Occipital lobe (tissue), 1 donor: ENCODE measurements at regions not wholly inside any gene's neighbourhood (a gene's known extent, or its start where the extent isn't known, plus 50 kb on each side); places are given as distances from the start of the nearest gene placed in this dataset.
"Not testable (repeated sequence)": the region's sequence is repeated elsewhere in the genome, so short reads cannot be mapped to it uniquely, and the experiment has no call there.

ENCODE experiments used
- DNase-seq: peaks from one replicate; lab custom pipeline; 2025; lab: John Stamatoyannopoulos, UW

DNA sequence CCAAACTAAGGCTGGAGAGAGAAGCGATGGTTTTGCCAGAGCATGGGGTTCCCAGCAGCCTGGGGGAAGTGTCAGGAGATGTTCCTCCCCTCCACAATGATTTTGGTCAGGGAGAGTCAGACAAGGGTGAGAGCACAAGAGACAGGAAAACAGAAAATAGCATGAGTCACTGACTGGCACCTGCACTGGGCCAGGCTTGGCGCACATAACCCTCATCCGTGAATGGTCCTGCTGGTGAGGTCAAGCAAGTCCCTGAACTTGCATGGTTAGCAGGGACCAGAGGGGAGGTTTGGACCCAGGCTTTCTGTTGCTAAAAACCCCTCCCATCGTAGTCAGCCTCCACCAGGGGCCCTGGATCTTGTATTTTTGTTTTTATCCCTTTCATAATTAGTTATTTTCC is 174.5 kb upstream of the MYT1L start:
- no peak for DNase-seq

DNA sequence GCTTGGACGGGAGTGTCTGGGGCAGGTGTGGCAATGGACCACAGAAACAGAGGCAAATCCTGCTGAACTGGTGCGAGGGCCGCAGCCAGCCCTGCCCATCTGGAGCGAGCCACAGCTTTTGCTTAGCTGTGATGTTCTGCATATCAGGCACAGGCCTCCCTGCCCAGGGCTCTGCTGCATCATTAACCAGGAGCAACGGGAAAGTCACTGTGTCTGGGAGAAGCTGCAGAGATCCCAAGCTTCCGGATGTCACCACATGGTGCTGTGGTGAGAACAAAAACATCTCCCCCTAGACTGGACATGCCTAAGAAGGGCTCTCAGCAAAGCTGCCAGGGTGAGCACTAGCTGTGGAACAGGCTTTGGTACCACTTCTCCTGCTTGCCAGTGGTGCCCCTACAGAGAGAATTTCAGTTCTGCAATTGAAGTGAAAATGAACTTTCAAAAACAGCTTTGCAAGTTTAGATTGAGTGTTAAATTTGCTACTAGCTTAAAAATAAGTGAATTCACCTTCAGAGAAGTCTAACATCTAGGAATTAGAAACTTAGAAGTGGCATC is 172.9 kb upstream of the MYT1L start:
- DNase-seq: no peak

DNA sequence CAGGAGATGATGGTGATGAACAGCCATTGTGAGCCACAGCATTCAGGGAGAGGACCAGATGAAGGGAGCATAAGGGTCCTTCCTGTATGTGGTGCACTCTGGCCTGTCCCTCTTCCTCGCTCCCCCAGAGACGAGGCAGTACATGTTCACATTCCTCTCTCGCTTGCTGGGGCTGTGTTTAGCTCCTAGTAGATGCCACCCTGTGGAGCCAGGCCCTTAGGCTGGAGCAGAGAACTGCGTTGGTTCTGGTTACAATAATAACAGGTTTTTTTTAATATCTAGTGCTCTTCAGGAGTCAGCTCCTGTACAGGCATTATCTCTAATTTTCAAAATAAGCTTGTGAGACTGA is 171.1 kb upstream of the MYT1L start:
- DNase-seq: no peak

DNA sequence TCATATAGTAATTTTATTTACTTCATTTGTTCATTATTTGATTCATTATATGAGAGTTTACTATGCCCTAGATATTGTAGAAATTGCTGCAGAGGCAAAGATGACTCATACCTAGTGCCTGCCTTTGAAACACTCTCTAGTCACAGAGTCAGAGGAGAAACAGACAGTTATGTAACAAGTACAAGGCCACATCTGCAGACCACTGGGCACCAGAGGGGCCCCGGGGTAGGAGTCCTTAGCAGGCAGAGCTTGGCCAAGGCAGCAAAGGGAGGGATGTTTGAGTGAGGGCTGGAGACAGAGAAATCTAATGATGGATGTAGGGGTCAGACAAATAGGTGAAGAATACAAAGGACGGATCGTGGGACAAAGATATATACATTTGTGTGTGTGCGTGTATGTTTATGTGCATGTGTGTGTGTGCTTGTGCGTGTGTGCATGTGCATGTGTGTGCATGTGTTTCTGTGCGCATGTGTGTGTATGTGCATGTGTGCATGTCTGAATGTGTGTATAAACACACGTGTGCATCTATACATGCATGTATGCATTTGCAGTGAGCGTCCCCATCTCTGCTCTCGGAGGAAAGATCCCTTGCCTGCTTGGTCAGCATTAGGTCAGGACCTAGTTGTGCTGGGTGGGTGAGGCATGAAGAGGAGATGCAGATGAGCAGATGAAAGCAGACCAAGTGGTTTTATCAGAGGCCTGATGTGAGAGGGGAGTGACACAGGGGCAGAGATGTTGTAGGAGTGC is 170.6 kb upstream of the MYT1L start:
- no peak for DNase-seq

DNA sequence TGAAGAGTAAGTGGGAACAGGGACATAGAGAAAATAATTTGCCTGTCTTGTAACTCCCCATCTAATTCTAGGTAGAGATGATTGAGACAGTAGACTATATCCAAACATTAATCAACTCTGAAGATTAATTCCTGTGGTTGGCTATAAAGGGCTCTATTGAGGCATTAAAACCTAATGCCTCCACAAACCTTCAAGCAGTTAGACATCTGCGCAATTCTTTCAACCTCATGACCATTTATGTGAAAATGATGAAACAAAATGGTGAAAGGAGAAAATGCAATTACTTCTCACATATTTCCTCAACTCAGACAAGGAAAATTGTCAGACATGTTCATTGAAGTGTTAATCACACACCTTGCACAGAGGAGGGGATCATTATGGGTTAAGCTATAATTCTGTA is 164.5 kb upstream of the MYT1L start:
- no peak for DNase-seq

DNA sequence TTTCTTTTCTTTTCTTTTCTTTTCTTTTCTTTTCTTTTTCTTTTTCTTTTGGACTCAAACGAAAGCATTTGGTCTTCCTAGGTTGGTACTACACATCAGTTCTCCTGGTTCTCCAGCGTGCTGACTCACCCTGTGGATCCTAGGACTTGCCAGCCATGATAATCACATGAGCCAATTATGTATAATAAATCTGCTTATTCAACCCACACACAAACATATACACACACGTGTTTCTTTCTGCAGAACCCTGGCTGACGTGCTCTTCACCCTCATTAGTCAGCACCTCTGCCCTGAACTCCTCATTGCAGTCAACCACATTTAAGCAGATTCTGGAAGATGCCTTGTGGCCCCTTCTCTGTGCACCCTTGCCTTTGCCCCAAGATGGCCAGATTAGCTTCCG is 162.4 kb upstream of the MYT1L start:
- DNase-seq: no peak

DNA sequence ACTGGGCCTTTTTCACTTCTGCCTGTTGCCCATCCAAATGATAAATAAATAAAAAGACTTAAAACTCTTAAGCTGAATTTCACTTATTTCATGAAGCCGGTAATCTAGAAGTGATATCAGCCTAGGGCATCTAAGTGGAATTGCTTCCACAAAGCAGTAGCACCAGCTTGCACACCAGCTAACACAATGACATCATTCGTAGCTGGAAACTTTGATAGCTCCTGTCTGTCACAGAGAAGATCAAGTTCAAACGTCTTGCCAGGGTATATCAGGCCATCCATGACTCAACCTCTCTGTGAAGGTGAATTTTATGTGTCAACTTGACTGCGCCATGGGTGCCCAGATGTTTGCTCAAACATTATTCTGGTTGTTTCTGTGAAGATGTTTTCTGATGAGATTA is 161.7 kb upstream of the MYT1L start:
- DNase-seq: no peak

DNA sequence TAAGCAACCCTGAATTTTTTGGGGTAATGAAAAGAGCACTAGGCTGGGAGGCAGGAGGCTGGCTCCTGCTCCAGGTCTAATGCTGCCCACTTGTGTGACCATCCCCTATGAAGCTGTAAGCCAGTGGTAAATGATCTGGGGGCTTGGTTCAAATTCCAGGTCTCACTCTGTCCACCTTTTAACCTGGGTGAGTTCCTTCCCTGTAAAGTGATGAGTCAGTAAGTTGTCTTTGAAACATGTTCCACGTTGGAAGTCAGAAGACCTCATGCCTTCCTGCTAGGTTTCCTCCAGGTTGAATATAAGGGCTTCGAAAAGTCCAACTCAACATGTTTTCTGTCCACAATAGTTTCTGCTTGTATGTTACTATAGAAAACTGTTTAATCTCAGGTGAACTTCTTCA is 160.9 kb upstream of the MYT1L start:
- DNase-seq: no peak

DNA sequence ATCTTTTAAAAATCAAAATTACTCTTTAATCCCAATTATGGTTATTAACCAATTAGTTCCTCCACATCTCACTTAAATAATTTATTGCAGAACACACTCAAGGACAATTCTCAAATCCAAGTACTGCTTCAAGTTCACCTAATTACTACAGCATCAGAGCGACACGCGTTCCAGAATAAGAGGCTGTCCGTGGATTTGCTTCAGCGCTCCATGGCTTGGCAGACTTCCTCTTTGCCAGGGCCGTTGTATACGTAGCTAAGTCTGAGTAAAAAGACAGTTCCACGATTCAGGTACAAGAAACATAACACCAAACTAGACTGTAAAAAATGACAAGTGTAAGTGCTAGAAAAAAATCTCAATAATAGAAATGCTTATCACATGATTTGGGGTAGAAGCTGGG is 153.2 kb upstream of the MYT1L start:
- no peak for DNase-seq

DNA sequence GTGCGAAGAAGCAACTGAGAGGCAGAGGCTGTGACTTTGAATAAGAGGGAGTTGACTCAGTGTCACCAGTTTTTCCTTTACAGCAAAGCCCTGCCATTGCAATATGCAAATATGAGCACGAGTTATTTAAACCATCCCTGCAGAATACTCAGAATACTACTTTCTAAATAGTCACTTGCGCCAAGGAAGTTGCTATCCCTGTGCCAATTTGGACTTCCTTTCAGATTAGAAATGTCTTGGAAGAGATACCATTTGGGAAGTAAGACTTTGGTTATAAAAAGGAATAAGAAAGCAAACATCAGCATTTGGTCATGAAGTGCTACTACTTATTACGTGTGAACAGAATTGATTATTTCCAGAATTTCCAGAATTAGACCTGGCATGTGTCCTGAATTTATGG is 151.8 kb upstream of the MYT1L start:
- DNase-seq: no peak

DNA sequence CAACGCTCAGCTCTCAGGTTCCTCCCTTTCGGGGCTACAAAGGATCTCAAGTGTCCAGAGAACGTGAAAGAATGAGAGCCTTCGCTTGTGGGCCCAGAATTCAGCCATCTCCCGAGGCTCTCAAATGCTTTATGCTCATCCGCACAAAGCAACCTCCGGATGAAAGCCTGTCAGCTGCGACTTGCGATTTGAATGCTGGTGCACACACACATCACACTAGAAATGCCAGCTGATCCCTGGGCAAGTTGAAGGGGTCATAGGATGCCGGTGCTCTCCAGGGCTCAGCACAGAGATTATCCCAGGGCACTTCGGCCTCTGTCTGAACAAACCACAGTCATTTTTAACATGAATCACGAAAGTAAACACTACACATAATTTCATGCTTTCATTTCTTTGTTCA is 141.8 kb upstream of the MYT1L start:
- no peak for DNase-seq

DNA sequence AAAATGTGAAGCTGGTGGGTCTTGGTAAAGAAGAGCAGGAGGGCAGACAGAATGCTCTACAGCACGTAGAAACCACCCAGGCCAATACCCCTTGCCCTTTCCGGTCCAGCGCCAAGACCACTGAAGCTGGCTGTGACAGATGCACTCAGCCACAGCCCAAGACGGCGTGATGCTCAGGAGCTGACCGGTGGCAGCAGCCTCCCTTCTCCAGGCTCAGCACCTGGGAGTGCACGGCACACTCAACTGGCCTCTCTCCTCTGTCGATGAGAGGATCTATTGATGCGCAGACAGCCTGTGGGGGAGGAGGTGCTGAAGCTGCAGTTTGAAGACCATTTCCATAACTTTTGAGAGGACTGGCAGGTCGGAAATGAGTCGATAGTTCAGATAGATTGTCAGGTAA is 141.0 kb upstream of the MYT1L start:
- no peak for DNase-seq

DNA sequence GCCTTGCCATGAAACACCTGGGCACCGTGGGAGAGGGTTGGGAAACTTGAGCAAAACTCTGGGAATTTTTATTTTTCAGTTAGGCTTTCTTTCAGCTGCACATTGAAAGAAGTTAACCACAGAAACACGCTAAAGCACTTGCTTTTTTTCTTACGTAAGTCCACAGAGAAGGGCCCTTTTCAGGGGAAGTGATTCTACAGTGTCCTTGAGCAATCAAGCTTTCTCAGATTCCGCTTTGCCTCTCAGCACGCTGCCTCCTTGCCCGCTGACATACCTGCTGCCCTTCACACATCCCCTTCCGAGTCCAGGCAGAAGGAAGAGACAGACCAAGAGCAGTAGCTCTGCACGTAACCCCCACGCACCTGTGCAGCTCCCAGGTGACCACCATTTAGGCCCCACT is 135.5 kb upstream of the MYT1L start:
- DNase-seq: no peak

DNA sequence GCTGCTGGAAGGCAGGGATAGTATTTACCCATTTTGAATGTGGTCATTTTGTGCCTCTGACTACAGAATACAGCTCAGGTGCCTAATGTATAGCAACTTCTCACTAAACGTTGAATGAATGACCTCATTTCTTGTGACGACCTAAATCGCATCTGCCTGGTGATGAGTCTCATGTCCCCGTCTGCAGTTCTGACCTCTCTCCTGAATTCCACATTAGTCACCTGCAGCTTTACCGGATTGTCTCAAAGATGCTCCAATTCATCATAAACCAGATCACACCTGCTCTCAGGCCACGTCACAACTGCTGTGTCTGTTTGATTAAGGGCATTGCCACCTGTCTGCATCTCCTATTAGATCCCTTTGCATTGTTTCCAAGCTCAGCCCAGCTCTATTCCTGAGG is 133.6 kb upstream of the MYT1L start:
- no peak for DNase-seq

DNA sequence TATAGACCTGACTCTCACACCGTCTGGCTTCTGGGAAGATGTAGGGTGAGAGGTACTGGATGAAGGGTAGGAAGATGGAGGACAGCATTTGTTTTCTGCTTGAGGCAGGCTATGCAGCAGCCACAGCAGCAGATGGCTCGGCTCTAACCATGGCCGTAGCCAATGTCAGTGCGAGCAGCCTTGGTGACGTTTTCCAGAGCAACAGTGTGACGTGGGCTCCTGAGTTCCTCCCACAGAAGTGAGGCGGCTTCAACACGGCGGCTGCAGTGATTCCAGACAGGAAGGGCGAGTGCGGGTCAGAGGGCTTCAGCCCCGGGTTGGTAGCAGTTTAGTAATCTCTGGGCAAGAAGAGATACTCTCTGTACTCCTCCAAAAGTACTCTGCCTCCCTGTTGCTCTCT is 133.0 kb upstream of the MYT1L start:
- no peak for DNase-seq

DNA sequence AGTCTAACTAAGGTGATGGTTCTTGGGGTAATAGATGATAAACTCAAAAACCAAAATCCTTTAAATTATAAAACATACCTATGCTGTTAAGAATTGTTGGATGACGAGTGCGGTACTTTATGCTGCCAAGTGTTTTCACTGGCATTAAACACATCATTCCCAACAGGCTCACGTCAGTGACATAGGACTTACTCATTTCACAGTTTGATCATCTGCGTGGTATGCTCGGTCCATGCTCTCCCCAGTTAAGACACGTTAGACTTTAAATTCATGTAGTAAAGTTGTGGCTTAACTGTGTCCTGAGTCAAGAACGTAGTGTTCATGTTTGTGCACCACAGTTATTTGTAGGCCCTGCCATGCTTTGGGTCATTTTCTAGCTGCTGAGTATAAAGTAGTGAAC is 125.6 kb upstream of the MYT1L start:
- no peak for DNase-seq

DNA sequence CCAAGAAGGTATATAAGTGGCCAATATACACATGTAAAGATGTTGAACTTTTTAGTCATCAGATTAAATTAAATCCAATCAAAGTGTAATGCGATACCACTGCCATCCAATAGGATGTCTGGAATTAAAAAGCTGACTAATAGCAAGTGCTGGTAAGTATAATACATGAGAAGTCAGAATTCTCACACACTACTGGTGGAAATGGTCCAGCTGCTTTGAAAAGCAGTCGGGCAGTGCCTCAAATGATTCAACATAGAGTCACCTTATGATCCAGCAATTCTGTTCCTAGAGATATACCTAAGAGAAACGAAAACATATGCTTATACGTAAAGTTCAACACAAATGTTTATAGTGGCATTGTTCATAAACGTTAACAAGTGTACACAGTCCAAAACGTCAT is 124.1 kb upstream of the MYT1L start:
- no peak for DNase-seq

DNA sequence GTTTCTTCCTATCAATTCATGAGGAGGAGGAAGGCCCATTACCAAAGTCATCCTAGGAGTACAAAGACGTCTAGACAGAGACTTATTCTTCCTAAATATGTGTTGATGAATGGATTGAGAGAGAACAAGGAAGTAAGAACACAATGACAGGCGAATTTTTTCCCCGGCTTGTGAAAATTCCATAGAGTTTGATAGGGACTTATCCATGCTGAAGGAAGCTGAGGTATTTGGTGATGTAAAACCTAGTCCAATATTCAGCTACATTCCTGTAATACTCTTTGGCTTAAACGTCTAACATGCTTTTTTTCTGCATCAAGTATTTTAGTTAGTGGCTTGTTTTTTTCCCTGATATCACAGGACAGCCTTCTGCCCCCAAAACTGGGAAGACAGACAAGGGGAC is 121.9 kb upstream of the MYT1L start:
- DNase-seq: no peak

DNA sequence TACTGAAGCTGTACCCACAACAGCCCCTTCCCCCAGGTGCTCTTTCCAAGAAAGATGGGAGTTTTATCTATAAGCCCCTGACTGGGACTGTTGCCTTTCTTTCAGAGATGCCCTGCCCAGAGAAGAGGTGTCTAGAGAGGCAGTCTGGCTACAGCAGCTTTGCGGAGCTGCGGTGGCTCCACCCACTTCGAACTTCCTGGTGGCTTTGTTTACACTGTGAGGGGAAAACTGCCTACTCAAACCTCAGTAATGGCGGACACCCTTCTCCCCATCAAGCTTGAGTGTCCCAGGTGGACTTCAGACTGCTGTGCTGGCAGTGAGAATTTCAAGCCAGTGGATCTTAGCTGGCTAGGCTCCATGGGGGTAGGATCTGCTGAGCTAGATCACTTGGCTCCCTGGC is 120.2 kb upstream of the MYT1L start:
- DNase-seq: not testable (repeated sequence)

DNA sequence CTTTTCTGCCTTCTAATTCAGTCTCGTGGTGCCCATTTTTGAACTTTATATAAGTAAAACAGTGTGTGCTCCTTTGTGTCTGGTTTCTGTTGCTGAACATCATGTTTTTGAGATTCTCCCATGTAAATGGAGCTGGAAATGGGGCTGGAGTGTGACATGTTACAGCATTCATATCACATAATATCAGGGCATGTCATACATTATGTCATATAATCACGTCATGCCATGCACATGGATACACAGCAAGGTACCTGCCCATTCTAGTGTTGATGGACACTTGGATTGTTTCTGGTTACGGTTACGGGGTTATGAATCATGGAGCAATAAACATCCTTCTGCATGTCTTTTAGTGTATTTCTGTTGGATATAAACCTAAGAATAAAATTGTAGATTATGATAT is 117.1 kb upstream of the MYT1L start:
- DNase-seq: no peak

DNA sequence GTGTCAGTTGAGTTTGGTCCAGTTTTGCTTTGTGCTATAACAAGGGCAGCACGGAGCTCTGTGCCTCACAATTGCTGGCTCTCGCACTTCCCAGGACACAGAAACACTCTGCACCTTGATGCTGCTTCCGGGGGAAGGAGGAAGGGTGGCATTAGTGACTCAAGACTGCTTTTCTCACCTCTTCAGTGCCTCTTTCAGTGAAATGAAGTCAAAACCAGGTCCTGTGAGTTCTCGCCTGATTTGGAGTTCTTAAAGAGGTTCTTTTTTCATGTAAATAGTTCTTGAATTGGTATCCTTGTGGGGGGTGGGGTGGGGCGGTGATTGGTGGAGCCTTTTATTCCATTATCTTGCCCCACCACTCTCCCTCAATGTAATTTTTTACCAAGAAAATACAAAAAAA is 91.5 kb upstream of the MYT1L start:
- DNase-seq: no peak

DNA sequence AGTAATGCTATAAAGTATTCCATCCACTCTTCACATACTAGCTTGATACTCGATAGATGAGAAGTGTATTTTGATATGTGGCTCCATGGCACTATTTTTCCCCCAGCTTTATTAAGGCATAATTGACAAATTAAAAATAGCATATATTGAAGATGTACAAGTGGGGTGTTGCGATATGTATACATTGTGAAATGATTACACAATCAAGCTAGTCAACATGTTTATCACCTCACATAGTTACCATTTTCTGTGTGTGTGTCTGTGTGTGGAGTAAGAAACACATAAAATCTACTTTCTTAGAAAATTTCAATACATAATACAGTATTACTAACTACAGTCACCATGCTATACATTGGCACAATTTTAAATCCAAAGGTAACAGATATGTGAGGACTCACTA is 82.5 kb upstream of the MYT1L start:
- no peak for DNase-seq

DNA sequence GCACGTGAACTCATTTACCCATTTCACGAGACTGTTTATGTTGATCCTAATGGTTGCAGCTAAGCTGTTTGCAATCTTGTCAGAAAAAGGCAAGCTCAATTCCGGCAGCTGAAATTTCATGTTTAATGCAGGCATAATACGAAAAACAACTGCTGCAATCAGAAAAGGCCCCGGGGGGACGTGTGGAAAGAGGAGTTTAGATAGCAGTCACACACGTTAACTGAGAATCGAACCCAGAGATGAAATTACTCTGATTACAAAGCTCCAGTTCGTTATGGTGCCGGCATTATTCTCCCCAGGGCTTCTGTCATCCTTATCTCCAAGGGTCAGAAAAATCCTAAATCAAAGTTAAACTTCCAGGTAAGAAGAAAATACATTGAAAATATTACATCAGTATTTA is 79.9 kb upstream of the MYT1L start:
- no peak for DNase-seq

DNA sequence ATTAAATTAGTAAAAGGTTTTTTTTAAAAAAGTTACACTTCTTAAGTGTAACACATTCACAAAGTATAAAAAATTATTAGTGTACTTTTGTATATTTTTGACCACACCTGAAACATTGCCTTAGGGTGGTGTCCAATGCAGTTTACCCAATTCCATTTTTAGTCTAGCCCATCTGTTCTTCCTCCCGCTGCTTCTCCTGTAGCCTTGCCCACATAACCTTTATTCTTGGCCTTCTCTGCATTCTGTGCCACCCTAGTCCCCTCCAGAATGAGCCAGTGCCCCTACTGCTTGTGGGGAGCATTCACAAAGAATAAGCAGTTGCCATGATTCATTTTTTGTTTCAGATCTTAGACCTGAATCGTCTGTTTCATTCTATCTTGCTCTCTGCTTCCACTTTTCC is 78.4 kb upstream of the MYT1L start:
- no peak for DNase-seq
